RKO (cell line): ENCODE measurements at regions not wholly inside any gene's neighbourhood (a gene's known extent, or its start where the extent isn't known, plus 50 kb on each side); places are given as distances from the start of the nearest gene placed in this dataset.
A peak's percentile ranks its signal among the peaks of the same experiment; 100 is the strongest.
"Not testable (repeated sequence)": the region's sequence is repeated elsewhere in the genome, so short reads cannot be mapped to it uniquely, and the experiment has no call there.

Experiments
- DNase-seq: peaks from one replicate; pipeline ENCODE4 v3.0.0-alpha.2; 2016; ENCODE audit warnings: low spot score

DNA sequence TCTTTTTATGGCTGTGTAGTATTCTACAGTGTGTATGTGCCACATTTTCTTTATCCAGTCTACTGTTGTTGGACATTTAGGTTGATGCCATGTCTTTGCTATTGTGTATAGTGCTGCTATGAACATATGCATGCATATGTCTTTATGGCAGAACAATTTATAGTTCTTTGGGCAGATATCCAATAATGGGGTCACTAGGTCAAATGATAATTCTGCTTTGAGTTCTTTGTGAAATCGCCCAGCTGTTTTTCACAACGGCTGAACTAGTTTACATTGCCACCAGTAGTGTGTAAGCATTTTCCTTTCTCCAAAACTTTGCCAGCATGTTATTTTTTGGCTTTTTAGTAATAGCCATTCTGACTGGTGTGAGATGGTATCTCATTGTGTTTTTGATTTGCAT, 214.8 kb upstream of the TMEM229A start:
- DNase-seq, result no peak

DNA sequence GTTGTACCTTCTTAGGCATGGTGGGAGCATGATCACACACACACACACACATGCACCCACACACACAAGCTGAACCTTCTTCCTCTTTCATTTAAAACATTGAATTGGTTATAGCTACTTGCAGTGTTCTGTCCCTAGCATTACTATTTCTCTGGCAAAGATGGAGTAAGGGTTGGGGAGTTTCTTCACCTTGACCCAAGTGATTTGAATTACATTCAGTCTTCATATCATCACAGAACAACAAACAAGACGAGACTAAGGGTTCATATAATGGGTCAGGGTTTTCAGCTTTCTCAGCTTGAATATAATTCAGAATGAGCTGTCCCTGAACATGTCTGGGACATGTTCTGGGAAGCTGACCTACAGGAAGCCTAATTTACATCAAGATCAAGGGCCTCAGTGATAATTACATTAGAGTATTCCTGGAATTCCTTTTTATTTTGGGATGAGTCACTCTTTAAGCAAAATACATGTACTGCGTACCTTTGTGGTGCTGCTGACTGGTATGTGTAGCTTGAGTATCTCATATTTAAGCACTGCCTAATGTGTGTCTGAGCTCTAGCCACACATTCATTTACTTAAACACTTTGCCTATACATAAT, 213.5 kb upstream of the TMEM229A start:
- DNase-seq, result no peak

- DNase-seq, result not testable (repeated sequence)
These were observed 211.6 kb upstream of the TMEM229A start for GRCh38 chr7:124244469-124244868.

DNA sequence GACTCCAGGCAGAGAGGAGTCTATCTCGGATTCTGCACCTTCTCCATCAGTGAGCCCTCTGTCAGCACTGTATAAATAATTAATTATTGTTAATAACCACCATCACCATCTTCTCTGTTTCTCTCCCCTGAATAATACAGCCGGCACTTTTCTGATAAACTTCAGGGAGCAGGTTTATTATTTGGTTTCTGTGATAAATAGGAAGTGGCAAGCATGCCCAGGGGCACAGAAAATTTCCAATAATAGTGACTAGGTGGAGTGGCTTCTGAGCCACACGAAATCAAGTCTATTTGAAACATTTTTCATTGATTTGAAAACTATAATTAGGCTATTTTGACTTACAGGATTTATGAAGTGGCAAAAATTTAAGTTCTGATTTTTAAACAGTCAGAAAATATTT, 186.8 kb upstream of the TMEM229A start:
- DNase-seq, result no peak

- DNase-seq, result no peak
These were observed 175.8 kb upstream of the TMEM229A start for GRCh38 chr7:124208642-124209041.

GRCh38 chr7:124208173-124208572, 175.3 kb upstream of the TMEM229A start:
- DNase-seq, result no peak

DNA sequence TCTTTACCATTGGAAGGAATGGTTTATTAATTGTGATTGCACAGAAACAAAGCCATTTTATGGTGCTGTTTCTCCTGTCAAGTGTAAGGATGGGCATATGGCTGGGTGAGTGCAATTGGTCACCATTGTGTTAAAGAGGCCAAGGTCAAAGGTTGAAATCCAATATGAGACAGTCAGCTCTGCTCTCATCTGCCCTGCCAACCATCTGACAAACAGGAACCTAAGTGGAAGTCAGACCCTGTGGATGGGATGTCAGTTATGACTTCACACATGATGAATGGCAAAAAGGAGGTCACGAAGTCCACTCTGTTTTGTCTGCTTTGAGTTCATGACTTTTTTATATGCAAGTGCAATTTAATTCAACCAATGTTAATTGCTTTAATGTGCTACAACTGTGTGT, 172.7 kb upstream of the TMEM229A start:
- DNase-seq, result no peak

DNA sequence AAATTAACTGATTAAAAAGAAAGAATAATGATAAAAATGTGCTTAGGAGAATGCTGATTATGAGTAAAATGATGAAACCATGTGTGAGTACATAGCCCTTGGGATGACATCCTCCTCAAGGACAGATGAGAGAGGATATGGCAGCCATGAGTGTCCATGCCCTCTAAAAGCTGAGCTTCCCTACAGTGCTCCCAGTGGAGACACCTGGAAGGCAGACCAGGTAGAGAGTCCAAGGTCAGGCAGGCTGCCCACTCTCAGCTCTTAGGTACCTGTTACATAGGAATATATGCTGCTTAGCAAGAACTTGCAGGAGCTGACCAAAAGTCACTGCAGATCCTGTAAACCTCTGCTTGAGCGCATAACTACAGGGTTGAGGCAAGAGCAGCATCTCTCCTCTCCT, 169.7 kb upstream of the TMEM229A start:
- no peak for DNase-seq

GRCh38 chr7:124201768-124202349, 169.0 kb upstream of the TMEM229A start:
- no peak for DNase-seq

DNA sequence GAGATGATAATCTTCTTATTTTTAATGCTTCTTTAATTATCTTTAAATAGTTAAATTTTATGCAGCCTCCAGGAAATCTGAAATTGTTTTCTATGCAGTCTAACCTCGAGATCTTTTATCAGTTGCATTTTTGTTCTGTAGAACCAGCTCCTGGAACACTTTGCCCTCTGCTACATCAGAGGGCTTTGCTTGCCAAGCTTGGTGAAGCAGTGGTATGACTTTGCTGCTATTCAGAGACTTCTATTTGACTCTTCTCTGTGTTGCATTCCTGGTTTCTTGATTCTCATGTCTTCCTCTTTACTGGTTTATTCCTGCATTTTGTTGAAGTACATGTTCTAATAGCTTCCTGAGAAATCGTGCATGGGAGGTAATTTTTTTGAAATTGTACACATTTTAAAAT, 163.7 kb upstream of the TMEM229A start:
- DNase-seq, result no peak

DNA sequence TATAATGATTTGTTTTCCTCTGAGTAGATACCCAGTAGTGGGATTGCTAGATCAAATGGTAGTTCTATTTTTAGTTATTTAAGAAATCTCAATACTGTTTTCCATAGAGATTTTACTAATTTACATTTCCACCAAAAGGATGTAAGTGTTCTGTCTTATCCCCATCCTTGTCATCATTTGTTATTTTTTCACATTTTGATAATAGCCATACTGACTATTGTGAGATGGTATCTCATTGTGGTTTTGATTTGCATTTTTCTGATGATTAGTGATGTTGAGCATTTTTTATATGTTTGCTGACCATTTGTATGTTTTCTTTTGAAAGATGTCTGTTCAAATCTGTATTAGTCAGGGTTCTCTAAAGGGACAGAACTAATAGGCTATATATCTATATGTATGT, 160.0 kb upstream of the TMEM229A start:
- no peak for DNase-seq

DNA sequence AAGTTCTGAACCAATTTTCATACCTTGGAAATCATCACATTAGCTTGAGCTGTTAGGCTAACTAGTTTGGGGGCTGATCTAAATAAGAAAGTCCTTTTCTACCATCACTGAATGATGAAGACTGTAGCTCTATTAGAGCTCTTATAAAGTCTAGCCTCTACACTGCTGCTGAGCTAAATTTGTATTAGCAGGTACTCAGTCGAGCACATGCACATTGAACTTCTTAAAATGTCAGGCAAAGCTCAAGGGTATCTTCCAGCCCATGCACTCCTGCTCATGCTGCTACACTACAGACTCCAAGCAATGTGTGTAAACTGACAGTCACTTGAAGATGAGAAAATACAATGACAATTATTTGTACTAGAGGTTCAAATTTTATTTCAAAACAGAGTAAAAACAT, 158.8 kb upstream of the TMEM229A start:
- no peak for DNase-seq

DNA sequence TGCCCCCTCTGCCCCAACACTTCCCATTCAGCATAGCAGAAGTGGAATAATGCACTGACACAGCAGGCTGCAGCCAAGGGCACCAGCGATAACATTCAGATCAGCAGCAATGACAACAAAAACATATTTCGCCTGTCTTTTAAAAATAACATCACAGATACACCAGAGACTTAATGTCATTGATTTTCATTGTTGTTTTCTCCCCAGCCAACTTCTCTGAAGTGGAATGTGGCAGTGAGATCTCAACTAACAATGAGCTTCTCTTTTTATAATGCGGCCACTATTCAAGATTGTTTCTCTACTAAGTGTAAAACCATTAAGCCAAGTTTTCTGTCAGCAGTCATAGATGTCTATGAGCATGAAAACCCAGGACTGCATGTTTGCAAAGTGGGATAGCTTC, 158.2 kb upstream of the TMEM229A start:
- no peak for DNase-seq

DNA sequence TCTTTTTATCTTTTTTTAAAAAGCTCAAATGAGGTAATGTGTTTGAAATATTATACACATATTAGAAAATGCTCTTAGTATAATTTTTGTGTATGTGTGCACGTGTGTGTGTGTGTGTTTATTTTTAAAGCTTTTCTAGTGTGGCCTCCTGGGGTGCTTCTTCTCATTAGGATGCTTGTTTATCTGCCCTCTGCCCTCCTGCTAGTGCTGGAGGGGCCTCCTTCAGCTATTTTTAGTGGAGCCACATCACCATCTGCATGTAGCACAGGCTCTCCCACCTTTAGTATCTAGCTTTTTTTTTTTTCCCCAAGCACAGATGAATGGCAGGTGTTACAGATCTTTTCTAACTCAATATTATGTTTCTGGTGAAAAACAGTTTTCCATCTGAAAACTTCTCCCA, 155.7 kb upstream of the TMEM229A start:
- DNase-seq, result no peak

- no peak for DNase-seq
These were observed 155.1 kb upstream of the TMEM229A start for GRCh38 chr7:124187962-124188361.

DNA sequence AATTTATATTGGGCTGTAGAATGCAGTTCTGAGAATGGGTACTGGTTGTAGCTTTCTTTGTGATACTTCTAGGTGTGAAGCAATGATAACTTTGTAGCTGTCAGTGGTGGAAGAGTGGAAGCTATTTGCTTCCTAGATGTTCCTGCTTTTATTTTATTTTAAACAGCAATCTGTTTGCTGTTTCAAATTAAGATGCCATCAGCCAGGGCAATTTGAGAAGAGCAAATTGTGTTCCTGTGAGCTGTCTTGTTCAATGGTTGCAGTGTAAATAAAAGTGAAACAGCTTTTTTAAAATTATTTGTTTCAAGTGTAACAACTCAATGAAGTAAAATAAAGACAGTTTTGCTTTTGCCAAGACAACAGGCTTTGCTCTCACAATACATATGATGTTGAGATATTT, 150.8 kb upstream of the TMEM229A start:
- no peak for DNase-seq

DNA sequence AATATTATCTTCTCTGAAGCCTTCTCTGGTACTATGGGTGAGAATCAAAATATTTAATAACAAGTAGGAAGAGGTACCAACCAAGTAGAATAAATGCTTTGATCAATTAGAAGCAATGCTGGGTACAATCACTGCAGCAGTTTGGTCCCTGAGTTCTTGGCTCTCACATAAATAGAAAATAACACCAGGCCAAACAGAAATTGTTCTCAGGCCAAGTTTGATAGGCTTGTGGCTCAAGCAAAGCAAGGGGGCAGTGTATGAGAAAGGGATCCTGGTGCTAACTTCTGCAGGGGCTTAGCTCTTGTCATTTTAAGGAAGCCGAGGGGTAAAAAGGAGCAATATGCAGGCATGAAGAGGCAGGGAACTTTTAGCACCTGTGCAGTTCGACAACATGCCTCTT, 146.8 kb upstream of the TMEM229A start:
- DNase-seq, result no peak

GRCh38 chr7:124177891-124178290, 145.0 kb upstream of the TMEM229A start:
- DNase-seq, result no peak

GRCh38 chr7:124171812-124172211, 138.9 kb upstream of the TMEM229A start:
- DNase-seq, result not testable (repeated sequence)

- peak; percentile 42 for DNase-seq
These were observed 138.2 kb upstream of the TMEM229A start for GRCh38 chr7:124171068-124171467.

DNA sequence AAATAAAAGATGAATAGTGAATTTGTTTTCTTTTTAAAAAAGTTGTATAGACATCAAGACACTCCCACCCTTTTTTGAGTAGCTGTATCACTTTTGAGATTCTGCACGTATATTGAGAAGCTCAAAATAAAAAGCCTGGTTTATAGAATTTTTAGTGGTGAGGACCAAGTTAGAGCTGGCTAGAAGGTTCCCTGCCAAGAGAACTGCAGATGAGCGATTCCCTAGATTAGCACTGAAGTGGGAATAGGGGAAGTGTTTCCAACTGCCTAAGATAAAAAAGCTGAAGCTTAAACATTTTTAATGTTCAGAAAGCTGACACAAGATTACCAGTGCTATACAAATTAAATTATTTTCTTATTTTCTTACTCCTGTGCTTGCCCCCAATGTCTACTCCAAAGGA, 135.7 kb upstream of the TMEM229A start:
- DNase-seq, result no peak

DNA sequence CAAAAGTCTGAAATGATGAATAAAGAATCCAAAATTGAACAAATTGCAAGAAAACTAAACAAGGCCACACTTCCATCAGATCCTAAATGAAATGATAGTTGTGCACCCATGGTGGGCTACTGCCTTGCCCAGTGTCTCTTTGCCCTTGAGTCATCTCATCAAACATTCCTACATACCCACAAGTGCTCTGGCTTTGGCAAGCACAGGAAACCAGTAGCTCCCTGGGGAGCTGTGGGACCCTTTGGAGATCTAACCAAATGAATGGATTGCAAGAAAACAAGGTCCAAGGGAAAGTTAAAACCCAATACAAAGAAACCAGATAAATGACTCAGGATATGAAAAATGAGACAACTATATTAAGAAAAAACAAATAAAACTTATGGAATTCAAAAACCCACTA, 129.8 kb upstream of the TMEM229A start:
- no peak for DNase-seq

DNA sequence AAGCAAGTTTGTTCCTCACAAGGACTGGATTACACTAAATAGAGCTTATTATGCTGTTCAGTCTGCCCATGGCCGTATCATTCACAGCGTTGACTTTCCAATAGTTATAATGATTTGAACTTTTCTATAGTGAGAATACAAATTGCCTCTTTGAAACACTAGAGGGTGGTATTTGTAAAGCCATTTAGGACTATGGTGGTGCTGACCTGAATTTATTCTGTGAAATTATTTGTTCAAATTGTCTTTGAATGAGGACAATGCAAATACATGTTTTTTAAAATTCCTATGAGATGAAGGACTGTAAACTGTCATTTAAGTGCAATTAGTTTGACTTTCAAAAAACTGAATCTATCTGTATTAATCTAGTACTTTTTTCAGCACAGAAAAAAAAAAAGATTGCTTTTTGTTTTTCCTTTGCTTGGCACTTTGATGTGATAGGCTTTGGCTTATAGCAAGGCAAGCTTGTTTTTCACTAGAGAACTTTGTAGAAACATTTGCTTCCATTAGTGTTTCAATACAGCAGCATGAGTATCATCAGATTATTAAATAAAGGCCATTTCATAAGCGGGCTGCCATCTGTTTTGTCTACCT, 122.7 kb upstream of the TMEM229A start:
- DNase-seq, result peak; percentile 60
